ENCODE measurements at regions not wholly inside any gene's neighbourhood (a gene's known extent, or its start where the extent isn't known, plus 50 kb on each side); places are given as distances from the start of the nearest gene placed in this dataset.
A peak's percentile ranks its signal among the peaks of the same experiment; 100 is the strongest.

GRCh38 chr6:3627956-3628835 lies 123.3 kb downstream of the PXDC1 start:
- Histone ChIP-seq H3K27ac (no peak overlapping the region), H3K36me3 (no peaks in the 10 kb centered on the region), H3K9me3 (no peaks in the 10 kb centered on the region), H3K4me1 (ENCODE audit: control insufficient read depth in 1 of 2, low read depth in 2 of 2) (peaks cover 0 to 13% of the 10 kb centered on the region in 2 donors), H3K27me3 (replicated peaks; ENCODE audit: insufficient read depth) (no peaks in the 10 kb centered on the region), H3K4me3 (peak overlapping the region; percentile 3)
- ATAC-seq (ENCODE audit: insufficient number of reproducible peaks, low FRiP score, low read depth) (no peak), DNase-seq (ENCODE audit: low spot score) (no peak)
- TF ChIP-seq CTCF (IDR thresholded peaks at IDR 0.05), result no peak

- H3K27ac ChIP-seq, result no peak overlapping the region
- ATAC-seq (ENCODE audit: insufficient number of reproducible peaks, low FRiP score, low read depth), result no peak
- no peak for DNase-seq (ENCODE audit: low spot score)
- peaks cover 0 to 13% of the 10 kb centered on the region in 2 donors for H3K4me1 ChIP-seq (ENCODE audit: control insufficient read depth in 1 of 2, low read depth in 2 of 2)
- no peak overlapping the region for H3K4me3 ChIP-seq
- no peaks in the 10 kb centered on the region for H3K27me3 ChIP-seq (replicated peaks; ENCODE audit: insufficient read depth)
- no peaks in the 10 kb centered on the region for H3K36me3 ChIP-seq
- H3K9me3 ChIP-seq, result no peaks in the 10 kb centered on the region
- TF ChIP-seq CTCF (IDR thresholded peaks at IDR 0.05), result no peak
These were observed 124.0 kb downstream of the PXDC1 start for GRCh38 chr6:3627501-3627900.

GRCh38 chr6:3625980-3626563 lies 125.4 kb downstream of the PXDC1 start:
- no peak for ATAC-seq (ENCODE audit: insufficient number of reproducible peaks, low FRiP score, low read depth)
- Histone ChIP-seq H3K4me3 (no peak overlapping the region), H3K4me1 (ENCODE audit: control insufficient read depth in 1 of 2, low read depth in 2 of 2) (peaks cover 0 to 13% of the 10 kb centered on the region in 2 donors), H3K9me3 (no peaks in the 10 kb centered on the region), H3K27ac (no peak overlapping the region), H3K27me3 (replicated peaks; ENCODE audit: insufficient read depth) (no peaks in the 10 kb centered on the region), H3K36me3 (no peaks in the 10 kb centered on the region)
- no peak for DNase-seq (ENCODE audit: low spot score)
- TF ChIP-seq CTCF (IDR thresholded peaks at IDR 0.05), result no peak

GRCh38 chr6:3625149-3625979 lies 126.1 kb downstream of the PXDC1 start:
- no peaks in the 10 kb centered on the region for H3K36me3 ChIP-seq
- no peak for TF ChIP-seq CTCF (IDR thresholded peaks at IDR 0.05)
- no peak overlapping the region for H3K27ac ChIP-seq
- H3K27me3 ChIP-seq (replicated peaks; ENCODE audit: insufficient read depth), result no peaks in the 10 kb centered on the region
- peaks cover 0 to 13% of the 10 kb centered on the region in 2 donors for H3K4me1 ChIP-seq (ENCODE audit: control insufficient read depth in 1 of 2, low read depth in 2 of 2)
- H3K4me3 ChIP-seq, result no peak overlapping the region
- no peak for DNase-seq (ENCODE audit: low spot score)
- H3K9me3 ChIP-seq, result no peaks in the 10 kb centered on the region
- ATAC-seq (ENCODE audit: insufficient number of reproducible peaks, low FRiP score, low read depth), result no peak

Measured in thoracic aorta (tissue), 2 donors.